Activated CD8-positive, alpha-beta T cell treated with anti-CD3 and anti-CD28 coated beads for 36 hours (primary cell): ENCODE measurements at regions not wholly inside any gene's neighbourhood (a gene's known extent, or its start where the extent isn't known, plus 50 kb on each side); places are given as distances from the start of the nearest gene placed in this dataset.

Source experiments
- ATAC-seq: fragments of 200-7000 bp; cut with Tn5 transposase; one replicate; pipeline ENCODE4 v1.10.0; 2021; ENCODE audit warnings: mild to moderate bottlenecking, moderate library complexity
- CTCF ChIA-PET: fragments of 350-600 bp; sonication (Branson Sonifier 250); formaldehyde crosslinking; loops from one replicate; lab custom pipeline; 2021; ENCODE audit warnings: antibody characterized with exemption; lab: Charles Lee
- POLR2A ChIA-PET: fragments of 350-600 bp; sonication (Branson Sonifier 250); formaldehyde crosslinking; loops from one replicate; lab custom pipeline; 2021; ENCODE audit warnings: antibody characterized with exemption; lab: Charles Lee
- DNase-seq: peaks from one replicate; pipeline ENCODE4 v3.0.0-alpha.2; 2020
- H3K27ac Mint-ChIP-seq: one replicate; pipeline ENCODE4 v1.8.0; 2021; ENCODE audit warnings: mild to moderate bottlenecking, mixed read lengths
- H3K27me3 Mint-ChIP-seq: one replicate; pipeline ENCODE4 v1.8.0; 2021; ENCODE audit warnings: mixed read lengths
- H3K36me3 Mint-ChIP-seq: one replicate; pipeline ENCODE4 v1.8.0; 2021; ENCODE audit warnings: low read depth, mixed read lengths
- H3K4me1 Mint-ChIP-seq: one replicate; pipeline ENCODE4 v1.8.0; 2021; ENCODE audit warnings: low read depth, mixed read lengths
- H3K4me3 Mint-ChIP-seq: one replicate; pipeline ENCODE4 v1.8.0; 2021; ENCODE audit warnings: mild to moderate bottlenecking, moderate library complexity, mixed read lengths
- H3K9me3 Mint-ChIP-seq: one replicate; pipeline ENCODE4 v1.8.0; 2021; ENCODE audit warnings: mixed read lengths
- CTCF ChIP-seq: fragments of 200-600 bp; IDR thresholded peaks from one replicate; pipeline ENCODE4 v1.8.0; 2022; ENCODE audit warnings: antibody characterized with exemption, mild to moderate bottlenecking
- intact Hi-C: fragments of 100-400 bp; cut with micrococcal nuclease; formaldehyde crosslinking; loops from one replicate; pipeline ENCODE4 v1.10.0; 2022

GRCh38 chr2:196244516-196244915, 73.1 kb upstream of the STK17B start:
- peaks cover 64% of the 10 kb centered on the region for H3K4me1 Mint-ChIP-seq
- DNase-seq (no peak), ATAC-seq (no peak)
- ChIA-PET CTCF (interaction anchor here (0.7 to 1.9 kb wide), 4 partner anchors 11 to 40 kb away, joined by 3 to 4 read pairs (median 4); no protein-coding TSS in a partner anchor), POLR2A (interaction anchor here (1.0 to 13.2 kb wide), 4 partner anchors 13 to 81 kb away, joined by 3 to 158 read pairs (median 4); no protein-coding TSS in a partner anchor)
- H3K4me3 Mint-ChIP-seq: no peak overlapping the region
- no peak overlapping the region for H3K27ac Mint-ChIP-seq
- no peak for TF ChIP-seq CTCF
- H3K27me3 Mint-ChIP-seq: no peaks in the 10 kb centered on the region
- H3K9me3 Mint-ChIP-seq: no peaks in the 10 kb centered on the region
- peaks cover 3% of the 10 kb centered on the region for H3K36me3 Mint-ChIP-seq
- intact Hi-C loops: no loop called here

GRCh38 chr2:196244966-196245365, 73.6 kb upstream of the STK17B start:
- intact Hi-C loops: no loop called here
- CTCF ChIA-PET: interaction anchor here (0.7 to 1.2 kb wide), 3 partner anchors 15 to 40 kb away, joined by 3 to 4 read pairs (median 3); no protein-coding TSS in a partner anchor
- no peaks in the 10 kb centered on the region for H3K27me3 Mint-ChIP-seq
- peaks cover 4% of the 10 kb centered on the region for H3K36me3 Mint-ChIP-seq
- TF ChIP-seq CTCF: no peak
- POLR2A ChIA-PET: interaction anchor here (0.8 to 13.2 kb wide), 5 partner anchors 12 to 82 kb away, joined by 3 to 158 read pairs (median 4); no protein-coding TSS in a partner anchor
- H3K4me1 Mint-ChIP-seq: peaks cover 64% of the 10 kb centered on the region
- DNase-seq: no peak
- H3K27ac Mint-ChIP-seq: no peak overlapping the region
- no peak overlapping the region for H3K4me3 Mint-ChIP-seq
- ATAC-seq: no peak
- no peaks in the 10 kb centered on the region for H3K9me3 Mint-ChIP-seq

- intact Hi-C loops: no loop called here
- H3K27me3 Mint-ChIP-seq: no peaks in the 10 kb centered on the region
- no peaks in the 10 kb centered on the region for H3K9me3 Mint-ChIP-seq
- ChIA-PET CTCF (interaction anchor here (0.6 to 1.6 kb wide), 6 partner anchors 9 to 208 kb away, joined by 3 to 6 read pairs (median 3); no protein-coding TSS in a partner anchor), POLR2A (interaction anchor here (0.6 to 13.2 kb wide), 5 partner anchors 12 to 81 kb away, joined by 3 to 158 read pairs (median 4); no protein-coding TSS in a partner anchor)
- no peak overlapping the region for H3K4me3 Mint-ChIP-seq
- no peak overlapping the region for H3K27ac Mint-ChIP-seq
- peaks cover 5% of the 10 kb centered on the region for H3K36me3 Mint-ChIP-seq
- H3K4me1 Mint-ChIP-seq: peaks cover 68% of the 10 kb centered on the region
- TF ChIP-seq CTCF: no peak
- ATAC-seq (no peak), DNase-seq (no peak)
These were observed 74.2 kb upstream of the STK17B start for GRCh38 chr2:196245378-196246140.

- peak overlapping the region; percentile 37 for H3K27ac Mint-ChIP-seq
- H3K36me3 Mint-ChIP-seq: peaks cover 14% of the 10 kb centered on the region
- TF ChIP-seq CTCF: no peak
- H3K4me3 Mint-ChIP-seq: no peak overlapping the region
- H3K9me3 Mint-ChIP-seq: peaks cover 8% of the 10 kb centered on the region
- intact Hi-C loops: no loop called here
- ATAC-seq: no peak
- H3K4me1 Mint-ChIP-seq: peaks cover 65% of the 10 kb centered on the region
- H3K27me3 Mint-ChIP-seq: no peaks in the 10 kb centered on the region
- ChIA-PET POLR2A (interaction anchor here (0.8 to 13.2 kb wide), 7 partner anchors 10 to 84 kb away, joined by 3 to 158 read pairs (median 4); no protein-coding TSS in a partner anchor), CTCF (interaction anchor here (1.1 to 3.3 kb wide), 8 partner anchors 9 to 90 kb away, joined by 3 to 23 read pairs (median 4); no protein-coding TSS in a partner anchor)
- DNase-seq: no peak
These were observed 76.0 kb upstream of the STK17B start for GRCh38 chr2:196247114-196247975.
